OCI-LY3 (cell line): ENCODE measurements at regions not wholly inside any gene's neighbourhood (a gene's known extent, or its start where the extent isn't known, plus 50 kb on each side); places are given as distances from the start of the nearest gene placed in this dataset.
A peak's percentile ranks its signal among the peaks of the same experiment; 100 is the strongest.

ENCODE experiments used
- H2AFZ ChIP-seq: fragments of 200-600, 300-600 bp; shearing (Covaris generic); 2 replicates; pipeline ENCODE4 v1.6.0; 2014; ENCODE audit warnings: antibody characterized with exemption, low read depth, low read length
- H3K27ac ChIP-seq: fragments of 200-600, 300-600 bp; sonication (generic); 2 replicates; pipeline ENCODE4 v1.5.1; 2014; ENCODE audit warnings: mild to moderate bottlenecking, low read length, moderate library complexity, mixed read lengths
- H3K27me3 ChIP-seq: fragments of 200-600, 300-600 bp; sonication (generic); 2 replicates; pipeline ENCODE4 v1.6.1; 2014; ENCODE audit warnings: low read depth, low read length, mixed read lengths
- H3K36me3 ChIP-seq: fragments of 200-600, 300-600 bp; sonication (generic); replicated peaks from 2 replicates; pipeline ENCODE3; 2014; ENCODE audit warnings: low read depth, low read length, mixed read lengths
- H3K4me1 ChIP-seq: fragments of 300-600, 200-600 bp; sonication (generic); 2 replicates; pipeline ENCODE4 v1.6.1; 2014; ENCODE audit warnings: low read length, mixed read lengths
- H3K4me2 ChIP-seq: fragments of 200-600, 300-600 bp; sonication (generic); 2 replicates; pipeline ENCODE4 v1.6.1; 2014; ENCODE audit warnings: low read length, mixed read lengths
- H3K4me3 ChIP-seq: fragments of 300-600, 200-600 bp; sonication (generic); 2 replicates; pipeline ENCODE4 v1.5.1; 2014; ENCODE audit warnings: antibody characterized with exemption, mild to moderate bottlenecking, low read length, moderate library complexity
- H3K79me2 ChIP-seq: fragments of 300-600, 200-600 bp; shearing (Covaris generic); 2 replicates; pipeline ENCODE4 v1.6.1; 2014; ENCODE audit warnings: mild to moderate bottlenecking, low read length, mixed read lengths
- H3K9ac ChIP-seq: fragments of 300-600, 200-600 bp; shearing (Covaris generic); 2 replicates; pipeline ENCODE4 v1.6.0; 2014; ENCODE audit warnings: mild to moderate bottlenecking, low read length, moderate library complexity
- H3K9me3 ChIP-seq: fragments of 200-600, 300-600 bp; shearing (Covaris generic); 2 replicates; pipeline ENCODE4 v1.6.1; 2014; ENCODE audit warnings: low read length, mixed read lengths; ENCODE audit not compliant: insufficient read depth
- H4K20me1 ChIP-seq: fragments of 200-600, 300-600 bp; sonication (generic); 2 replicates; pipeline ENCODE4 v1.6.1; 2016; ENCODE audit warnings: low read length, mixed read lengths; ENCODE audit not compliant: insufficient read depth
- EZH2phosphoT487 ChIP-seq: fragments of 200-600 bp; shearing (Covaris generic); IDR thresholded peaks from 2 replicates; pipeline ENCODE4 v1.6.1; 2018; ENCODE audit warnings: antibody characterized with exemption, mixed run types, low read depth
- TF ChIP-seq, protein P1 (sequence below): fragments of 200-600, 300-600 bp; sonication (generic); IDR thresholded peaks from 2 replicates; pipeline ENCODE4 v1.5.1; 2014; ENCODE audit warnings: antibody characterized with exemption, low read length, low read depth

GRCh38 chr12:105423237-105423636, 92.7 kb downstream of the C12orf75 start:
- no peak overlapping the region for H3K27ac ChIP-seq
- no peaks in the 10 kb centered on the region for H3K36me3 ChIP-seq
- TF ChIP-seq, protein P1, sequence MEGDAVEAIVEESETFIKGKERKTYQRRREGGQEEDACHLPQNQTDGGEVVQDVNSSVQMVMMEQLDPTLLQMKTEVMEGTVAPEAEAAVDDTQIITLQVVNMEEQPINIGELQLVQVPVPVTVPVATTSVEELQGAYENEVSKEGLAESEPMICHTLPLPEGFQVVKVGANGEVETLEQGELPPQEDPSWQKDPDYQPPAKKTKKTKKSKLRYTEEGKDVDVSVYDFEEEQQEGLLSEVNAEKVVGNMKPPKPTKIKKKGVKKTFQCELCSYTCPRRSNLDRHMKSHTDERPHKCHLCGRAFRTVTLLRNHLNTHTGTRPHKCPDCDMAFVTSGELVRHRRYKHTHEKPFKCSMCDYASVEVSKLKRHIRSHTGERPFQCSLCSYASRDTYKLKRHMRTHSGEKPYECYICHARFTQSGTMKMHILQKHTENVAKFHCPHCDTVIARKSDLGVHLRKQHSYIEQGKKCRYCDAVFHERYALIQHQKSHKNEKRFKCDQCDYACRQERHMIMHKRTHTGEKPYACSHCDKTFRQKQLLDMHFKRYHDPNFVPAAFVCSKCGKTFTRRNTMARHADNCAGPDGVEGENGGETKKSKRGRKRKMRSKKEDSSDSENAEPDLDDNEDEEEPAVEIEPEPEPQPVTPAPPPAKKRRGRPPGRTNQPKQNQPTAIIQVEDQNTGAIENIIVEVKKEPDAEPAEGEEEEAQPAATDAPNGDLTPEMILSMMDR = no peak
- no peak for TF ChIP-seq EZH2phosphoT487
- H3K4me1 ChIP-seq = peaks cover 27% of the 10 kb centered on the region
- H4K20me1 ChIP-seq = no peaks in the 10 kb centered on the region
- H3K9me3 ChIP-seq = no peaks in the 10 kb centered on the region
- no peak overlapping the region; the same call in 1 of the 2 replicates for H2AFZ ChIP-seq
- H3K4me2 ChIP-seq = peak overlapping the region; percentile 32; the same call in 1 of the 2 replicates
- H3K27me3 ChIP-seq = no peaks in the 10 kb centered on the region
- no peak overlapping the region for H3K4me3 ChIP-seq
- no peaks in the 10 kb centered on the region for H3K79me2 ChIP-seq
- H3K9ac ChIP-seq = no peak overlapping the region

- Histone ChIP-seq H3K9ac (no peak overlapping the region), H3K36me3 (no peaks in the 10 kb centered on the region), H3K4me1 (peaks cover 27% of the 10 kb centered on the region), H3K9me3 (no peaks in the 10 kb centered on the region), H3K27ac (no peak overlapping the region), H3K27me3 (no peaks in the 10 kb centered on the region), H3K4me3 (no peak overlapping the region), H3K4me2 (no peak overlapping the region), H2AFZ (no peak overlapping the region), H3K79me2 (no peaks in the 10 kb centered on the region), H4K20me1 (no peaks in the 10 kb centered on the region)
- TF ChIP-seq EZH2phosphoT487 = no peak
- TF ChIP-seq, protein P1 = no peak
Measured at GRCh38 chr12:105423921-105424320, 93.4 kb downstream of the C12orf75 start.

DNA sequence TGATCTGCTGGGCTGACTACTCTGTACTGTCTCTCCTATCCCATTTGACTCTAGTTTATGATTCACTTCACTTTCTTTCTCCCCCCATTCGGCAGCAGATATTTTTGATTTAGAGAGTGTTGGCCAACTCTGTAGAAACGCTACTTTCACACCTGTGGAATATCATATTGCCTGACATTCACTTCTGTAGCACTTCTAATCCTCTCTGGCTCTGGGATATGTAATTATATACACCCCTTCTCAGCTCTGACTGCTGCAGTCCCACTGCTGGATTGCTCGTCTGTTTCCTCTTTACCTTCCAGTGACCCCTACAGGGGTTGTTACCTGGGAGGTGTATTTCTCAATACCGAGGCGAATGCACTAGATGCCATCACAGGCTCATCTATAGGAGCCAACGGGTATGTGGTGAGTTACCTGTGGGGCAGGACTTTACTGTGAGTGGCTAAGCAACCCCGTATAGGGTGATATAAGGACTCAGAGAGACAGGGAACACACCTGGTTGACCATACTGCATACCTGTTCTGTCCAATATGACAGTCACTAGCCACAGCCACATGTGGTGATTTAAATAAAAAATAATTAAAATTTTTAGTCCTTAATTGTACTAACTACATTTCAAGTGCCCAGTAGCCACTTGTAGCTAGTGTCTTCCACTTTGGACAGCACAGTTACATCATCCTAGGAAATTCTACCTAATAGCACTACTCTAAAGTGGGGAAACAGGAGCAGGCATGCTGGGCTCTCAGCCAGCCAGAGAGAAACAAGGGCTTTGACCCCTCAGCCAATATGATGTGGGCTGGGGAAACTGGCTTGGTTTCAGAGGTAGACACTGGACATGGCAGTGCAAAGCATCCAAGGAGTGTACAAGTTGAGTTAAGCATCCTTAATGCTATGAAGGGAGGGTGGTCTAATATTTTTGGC, 95.0 kb downstream of the C12orf75 start:
- H3K27me3 ChIP-seq = no peaks in the 10 kb centered on the region
- TF ChIP-seq, protein P1 = no peak
- TF ChIP-seq EZH2phosphoT487 = no peak
- no peak overlapping the region for H2AFZ ChIP-seq
- peaks cover 27% of the 10 kb centered on the region for H3K4me1 ChIP-seq
- H3K4me3 ChIP-seq = no peak overlapping the region
- H3K36me3 ChIP-seq = no peaks in the 10 kb centered on the region
- H3K9ac ChIP-seq = no peak overlapping the region
- no peak overlapping the region for H3K4me2 ChIP-seq
- H3K79me2 ChIP-seq = no peaks in the 10 kb centered on the region
- no peaks in the 10 kb centered on the region for H4K20me1 ChIP-seq
- H3K27ac ChIP-seq = no peak overlapping the region
- no peaks in the 10 kb centered on the region for H3K9me3 ChIP-seq

DNA sequence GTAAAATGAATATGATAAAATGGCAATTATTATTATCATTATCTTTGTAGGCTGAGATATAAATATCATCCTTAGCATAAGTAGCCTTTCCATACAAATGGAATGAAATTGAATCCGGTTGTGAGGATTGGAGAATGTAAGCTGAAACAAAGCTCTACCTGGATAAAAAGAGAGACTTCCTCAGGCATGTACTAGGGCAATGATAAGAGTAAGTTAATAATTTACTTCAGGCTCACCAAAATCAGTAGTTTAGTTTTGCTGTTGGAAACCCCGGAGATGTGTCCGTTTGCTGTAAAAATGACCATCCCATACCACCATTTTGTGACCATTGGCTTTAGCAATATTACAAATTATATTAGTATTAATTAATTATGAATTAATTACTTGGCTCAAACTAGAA, 96.3 kb downstream of the C12orf75 start:
- Histone ChIP-seq H3K9ac (no peak overlapping the region), H3K79me2 (no peaks in the 10 kb centered on the region), H3K9me3 (no peaks in the 10 kb centered on the region), H3K4me3 (no peak overlapping the region), H3K36me3 (no peaks in the 10 kb centered on the region), H2AFZ (no peak overlapping the region), H3K27me3 (no peaks in the 10 kb centered on the region), H4K20me1 (no peaks in the 10 kb centered on the region), H3K4me1 (peaks cover 23% of the 10 kb centered on the region), H3K4me2 (no peak overlapping the region), H3K27ac (no peak overlapping the region)
- no peak for TF ChIP-seq EZH2phosphoT487
- TF ChIP-seq, protein P1 = no peak
